HL-60 (cell line): ENCODE measurements at regions not wholly inside any gene's neighbourhood (a gene's known extent, or its start where the extent isn't known, plus 50 kb on each side); places are given as distances from the start of the nearest gene placed in this dataset.
"Not testable (repeated sequence)": the region's sequence is repeated elsewhere in the genome, so short reads cannot be mapped to it uniquely, and the experiment has no call there.

Experiments
- GABPA ChIP-seq: IDR thresholded peaks from 2 replicates; pipeline ENCODE4 v1.6.1; 2012; ENCODE audit warnings: low read depth
- POLR2AphosphoS5 ChIP-seq: IDR thresholded peaks from 2 replicates; pipeline ENCODE4 v1.6.1; 2012; ENCODE audit warnings: low read depth
- SPI1 ChIP-seq: IDR thresholded peaks from 2 replicates; pipeline ENCODE4 v1.6.1; 2012; ENCODE audit warnings: low read depth, mild to moderate bottlenecking, borderline replicate concordance
- TF ChIP-seq, protein P1 (sequence below): IDR thresholded peaks from one replicate; pipeline ENCODE4 v1.5.1; 2011; ENCODE audit warnings: low read length, control low read depth, inconsistent platforms; ENCODE audit not compliant: insufficient read depth

DNA sequence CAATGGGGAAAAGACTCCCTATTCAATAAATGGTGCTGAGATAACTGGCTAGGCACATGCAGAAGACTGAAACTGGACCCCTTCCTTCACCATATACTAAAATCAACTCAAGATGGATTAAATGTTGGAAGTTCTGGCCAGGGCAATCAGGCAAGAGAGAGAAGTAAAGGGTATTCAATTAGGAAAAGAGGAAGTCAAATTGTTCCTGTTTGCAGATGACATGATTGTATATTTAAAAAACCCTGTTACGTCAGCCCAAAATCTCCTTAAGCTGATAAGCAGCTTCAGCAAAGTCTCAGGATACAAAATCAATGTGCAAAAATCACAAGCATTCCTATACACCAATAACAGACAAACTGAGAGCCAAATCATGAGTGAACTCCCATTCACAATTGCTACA lies 1739.4 kb downstream of the PCDH9 start:
- not testable (repeated sequence) for TF ChIP-seq POLR2AphosphoS5, GABPA
- TF ChIP-seq, protein P1, sequence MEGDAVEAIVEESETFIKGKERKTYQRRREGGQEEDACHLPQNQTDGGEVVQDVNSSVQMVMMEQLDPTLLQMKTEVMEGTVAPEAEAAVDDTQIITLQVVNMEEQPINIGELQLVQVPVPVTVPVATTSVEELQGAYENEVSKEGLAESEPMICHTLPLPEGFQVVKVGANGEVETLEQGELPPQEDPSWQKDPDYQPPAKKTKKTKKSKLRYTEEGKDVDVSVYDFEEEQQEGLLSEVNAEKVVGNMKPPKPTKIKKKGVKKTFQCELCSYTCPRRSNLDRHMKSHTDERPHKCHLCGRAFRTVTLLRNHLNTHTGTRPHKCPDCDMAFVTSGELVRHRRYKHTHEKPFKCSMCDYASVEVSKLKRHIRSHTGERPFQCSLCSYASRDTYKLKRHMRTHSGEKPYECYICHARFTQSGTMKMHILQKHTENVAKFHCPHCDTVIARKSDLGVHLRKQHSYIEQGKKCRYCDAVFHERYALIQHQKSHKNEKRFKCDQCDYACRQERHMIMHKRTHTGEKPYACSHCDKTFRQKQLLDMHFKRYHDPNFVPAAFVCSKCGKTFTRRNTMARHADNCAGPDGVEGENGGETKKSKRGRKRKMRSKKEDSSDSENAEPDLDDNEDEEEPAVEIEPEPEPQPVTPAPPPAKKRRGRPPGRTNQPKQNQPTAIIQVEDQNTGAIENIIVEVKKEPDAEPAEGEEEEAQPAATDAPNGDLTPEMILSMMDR: not testable (repeated sequence)
- TF ChIP-seq SPI1: peak; percentile 76
